HuH-7.5 (cell line): ENCODE measurements at regions not wholly inside any gene's neighbourhood (a gene's known extent, or its start where the extent isn't known, plus 50 kb on each side); places are given as distances from the start of the nearest gene placed in this dataset.

ENCODE experiments used
- DNase-seq: peaks from one replicate; pipeline ENCODE4 v3.0.0; 2011; ENCODE audit warnings: low spot score

DNA sequence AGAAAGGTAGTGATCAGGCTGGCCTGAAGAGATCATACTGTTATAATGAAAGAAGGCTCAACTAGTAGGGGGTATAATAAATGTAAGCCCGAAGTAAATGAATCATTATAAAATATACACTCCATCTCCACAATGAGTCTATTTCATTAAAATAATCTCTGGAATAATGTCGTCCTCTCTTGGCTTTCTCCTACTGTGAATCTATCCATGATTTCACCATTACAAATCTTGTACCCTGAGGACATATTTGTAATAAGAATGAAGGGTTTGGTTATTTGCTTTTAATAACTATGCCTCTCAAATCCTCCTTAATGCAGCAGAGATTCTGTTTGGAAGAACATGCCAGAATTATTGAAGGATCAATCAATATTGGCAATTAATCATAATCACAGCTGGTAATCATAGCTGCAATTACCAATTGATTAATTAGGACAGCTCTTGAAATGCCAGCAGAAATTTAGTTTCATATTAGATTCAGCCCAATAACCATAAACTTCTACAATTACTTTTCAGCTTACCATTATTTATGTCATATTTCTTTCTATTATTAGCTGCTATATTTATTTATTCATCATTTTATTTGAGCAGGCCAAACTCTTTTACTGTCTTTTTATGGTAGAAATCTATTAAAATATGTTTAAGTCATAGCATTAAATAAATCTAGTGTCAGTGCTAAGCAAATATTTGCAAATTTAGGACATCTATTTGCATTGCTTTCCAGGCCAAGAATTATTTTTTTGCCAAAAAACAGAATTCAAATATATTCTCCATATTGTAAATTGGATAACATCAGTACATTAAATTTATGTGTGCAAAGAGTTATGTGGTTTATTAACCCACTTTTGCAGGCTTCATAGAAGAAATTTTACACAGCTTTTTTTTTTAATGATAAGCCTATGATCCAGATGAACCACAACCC is 588.4 kb upstream of the LRRC4C start:
- no peak for DNase-seq

DNA sequence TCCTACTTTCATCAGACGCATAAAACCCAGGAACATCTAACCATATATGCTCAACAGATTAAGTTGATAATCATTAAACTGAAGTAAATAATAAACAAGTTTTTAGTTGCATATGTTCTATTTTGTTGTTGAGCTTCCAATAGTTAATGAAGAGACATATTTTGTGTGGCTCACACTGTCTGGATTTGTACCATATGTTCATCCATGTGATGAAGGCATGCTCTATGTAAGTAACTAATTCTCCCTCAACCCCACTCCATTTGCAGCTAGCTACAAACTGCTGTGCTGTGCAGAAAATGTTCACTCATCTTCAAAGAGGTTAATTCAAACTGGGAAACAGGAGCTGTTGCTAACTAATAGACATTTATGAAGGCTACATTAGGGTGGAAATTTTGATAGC is 589.7 kb upstream of the LRRC4C start:
- DNase-seq, result no peak

DNA sequence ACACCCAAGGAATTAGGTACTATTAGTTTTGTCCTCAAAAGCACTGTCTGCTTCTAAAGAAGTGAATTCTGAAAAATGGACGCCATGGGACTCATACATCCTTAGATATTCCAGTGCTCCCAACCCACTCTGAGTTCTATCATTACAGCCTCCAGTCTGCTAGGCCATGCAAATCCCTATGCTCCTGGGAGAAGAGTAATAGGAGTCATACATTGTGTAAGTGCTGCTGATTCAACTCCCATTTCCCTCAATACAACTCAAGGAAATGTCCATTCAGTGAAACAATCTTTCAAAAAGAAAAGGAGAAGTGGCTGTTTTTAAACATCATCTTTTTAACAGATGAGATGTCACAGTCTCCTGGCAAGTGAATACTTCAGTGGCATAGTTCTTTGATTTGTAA is 590.2 kb upstream of the LRRC4C start:
- no peak for DNase-seq

DNA sequence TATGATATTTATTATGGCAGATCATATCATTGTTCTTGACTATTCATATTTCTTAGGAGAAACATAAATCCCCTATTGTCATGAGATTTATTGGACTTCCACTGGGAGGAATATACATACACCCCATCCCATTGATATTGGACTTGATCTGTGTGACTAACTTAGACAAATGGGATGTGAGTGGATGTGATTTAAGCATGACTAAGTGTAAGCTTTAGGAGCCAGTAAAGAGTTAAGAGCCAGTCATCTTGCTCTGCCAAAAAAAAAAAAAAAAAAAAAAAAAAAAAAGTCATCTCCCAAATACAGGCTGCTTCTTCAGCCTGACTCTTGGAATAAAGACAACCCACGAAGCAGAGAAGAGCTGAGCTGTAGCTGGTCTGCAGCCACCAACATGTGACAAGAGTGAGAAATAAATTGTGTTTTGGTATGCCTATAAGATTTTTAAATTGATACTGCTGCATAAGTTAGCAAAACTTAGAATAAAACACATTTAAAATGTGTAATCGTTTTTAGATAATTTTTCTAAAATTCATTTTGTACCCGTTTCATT is 595.0 kb upstream of the LRRC4C start:
- no peak for DNase-seq

DNA sequence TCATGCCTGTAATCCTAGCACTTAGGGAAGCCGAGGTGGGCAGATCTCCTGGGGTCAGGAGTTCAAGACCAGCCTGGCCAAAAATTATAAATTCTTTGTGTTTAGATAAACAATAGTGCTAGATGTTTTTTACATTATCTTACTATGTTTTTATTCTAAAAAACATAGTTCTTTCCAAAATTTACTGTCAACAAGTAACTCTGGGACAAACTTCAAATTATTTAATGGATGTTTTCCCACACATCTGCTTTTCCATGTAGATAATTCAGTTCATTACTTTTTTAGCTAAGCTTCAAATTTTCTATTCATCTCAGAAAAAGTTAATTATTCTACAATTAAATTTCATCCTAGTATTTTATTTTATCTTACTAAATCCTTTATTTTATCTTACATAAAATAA is 596.2 kb upstream of the LRRC4C start:
- DNase-seq, result no peak

DNA sequence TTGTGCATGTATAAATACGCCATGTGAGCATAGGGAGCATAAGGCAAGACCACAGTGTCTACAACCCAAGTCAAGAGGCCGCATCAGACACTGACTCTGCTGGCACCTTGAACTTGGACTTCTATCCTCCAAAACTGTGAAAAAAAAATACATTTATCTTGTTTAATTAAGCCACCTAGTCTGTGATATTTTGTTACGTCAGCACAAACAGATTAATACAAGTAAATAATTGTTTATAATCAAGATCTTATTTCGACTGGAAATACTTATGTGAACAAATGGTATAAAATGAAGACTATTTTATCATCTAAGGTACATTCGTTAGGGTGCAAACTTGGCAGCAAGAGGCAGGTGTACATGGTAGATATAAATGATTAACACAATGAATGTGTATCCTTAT is 599.3 kb upstream of the LRRC4C start:
- no peak for DNase-seq

DNA sequence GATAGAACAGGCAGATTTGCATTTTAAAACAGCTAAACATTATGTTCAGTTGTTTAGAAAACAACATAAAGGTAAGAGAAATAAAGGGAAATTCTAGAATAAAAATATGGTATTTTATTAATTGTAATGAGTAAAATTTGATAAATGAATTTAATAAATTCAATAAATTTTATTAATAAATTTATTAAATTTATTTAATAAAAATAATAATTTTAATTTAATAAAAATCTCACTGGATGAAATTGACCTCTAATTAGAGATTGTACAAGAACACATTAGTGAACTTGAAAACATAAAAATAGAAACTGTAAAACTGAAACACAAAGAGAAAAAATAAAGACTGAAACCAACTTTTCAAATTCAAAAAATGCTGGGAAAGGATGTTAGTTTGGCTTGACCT is 605.7 kb upstream of the LRRC4C start:
- DNase-seq, result no peak

DNA sequence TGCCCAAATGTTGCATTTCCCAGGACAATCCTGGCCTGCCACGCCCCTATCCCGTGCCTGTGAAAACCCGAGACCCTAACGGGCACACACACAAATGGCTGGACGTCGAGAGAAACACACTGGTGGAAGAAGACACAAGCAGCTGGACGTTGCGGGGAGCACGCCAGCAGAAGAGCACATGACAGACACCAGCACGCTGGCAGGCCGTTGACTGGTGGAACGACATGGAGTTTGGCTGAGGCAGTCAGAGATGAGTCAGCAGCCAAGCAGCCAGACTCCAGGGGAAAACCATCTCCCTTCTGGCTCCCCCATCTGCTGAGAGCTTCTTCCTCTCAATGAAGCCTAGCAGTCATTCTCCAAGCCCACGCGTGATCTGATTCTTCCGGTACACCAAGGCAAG is 606.7 kb upstream of the LRRC4C start:
- DNase-seq, result no peak

DNA sequence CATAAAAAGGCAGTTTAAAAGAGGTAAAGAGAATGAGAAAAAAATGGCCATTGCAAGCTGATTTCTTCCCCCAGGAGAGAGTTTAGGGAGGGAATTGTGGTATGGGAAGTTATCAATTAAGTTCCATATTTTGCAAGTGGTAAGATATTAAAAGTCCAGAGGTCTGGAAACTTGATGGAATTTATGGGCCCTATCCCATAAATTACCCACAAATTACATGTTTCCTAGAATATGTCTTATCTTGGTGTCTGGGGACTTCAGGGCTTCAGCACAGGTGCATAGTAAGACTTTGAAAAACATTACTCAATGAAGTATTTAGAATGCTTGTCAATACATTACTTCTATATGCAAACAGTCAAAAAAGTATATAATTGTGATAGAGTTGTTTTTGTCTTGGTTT is 614.9 kb upstream of the LRRC4C start:
- no peak for DNase-seq

DNA sequence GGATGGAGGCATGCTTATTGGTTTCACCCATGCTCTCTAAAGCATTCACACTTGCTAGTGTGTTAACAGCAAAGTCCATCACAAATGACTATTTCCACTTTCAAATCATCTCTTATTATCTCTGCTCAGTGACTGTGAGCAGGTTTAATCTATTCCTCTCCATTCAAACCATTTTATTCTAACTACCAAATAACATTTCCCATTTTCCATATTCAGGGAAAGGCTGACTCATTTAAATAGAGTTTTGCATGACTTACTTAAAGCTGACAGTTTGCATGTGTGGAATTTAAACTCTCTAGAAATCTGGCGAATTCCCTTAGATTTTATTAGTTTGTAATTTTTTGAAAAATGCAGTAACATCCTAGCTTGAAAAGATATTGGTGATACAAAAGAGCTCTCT is 615.7 kb upstream of the LRRC4C start:
- DNase-seq, result no peak

DNA sequence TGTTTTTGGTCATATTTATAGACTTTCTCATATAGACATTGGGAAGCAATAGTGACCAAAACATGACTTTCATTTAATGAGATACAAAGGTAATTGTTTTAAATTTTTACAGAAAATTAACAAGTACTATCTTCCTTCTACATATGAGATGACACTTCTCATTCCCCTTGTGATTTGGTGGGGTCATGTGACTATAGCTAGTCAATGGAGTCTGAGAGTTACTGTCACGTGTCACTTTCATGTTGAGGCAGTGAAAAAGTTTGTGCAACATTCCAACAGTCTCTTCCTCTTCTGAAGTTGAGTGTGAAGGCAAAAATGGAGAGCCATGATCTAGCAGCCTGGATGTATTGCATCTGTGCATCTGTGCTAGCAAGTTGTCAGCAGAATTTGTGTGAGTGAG is 618.3 kb upstream of the LRRC4C start:
- no peak for DNase-seq

DNA sequence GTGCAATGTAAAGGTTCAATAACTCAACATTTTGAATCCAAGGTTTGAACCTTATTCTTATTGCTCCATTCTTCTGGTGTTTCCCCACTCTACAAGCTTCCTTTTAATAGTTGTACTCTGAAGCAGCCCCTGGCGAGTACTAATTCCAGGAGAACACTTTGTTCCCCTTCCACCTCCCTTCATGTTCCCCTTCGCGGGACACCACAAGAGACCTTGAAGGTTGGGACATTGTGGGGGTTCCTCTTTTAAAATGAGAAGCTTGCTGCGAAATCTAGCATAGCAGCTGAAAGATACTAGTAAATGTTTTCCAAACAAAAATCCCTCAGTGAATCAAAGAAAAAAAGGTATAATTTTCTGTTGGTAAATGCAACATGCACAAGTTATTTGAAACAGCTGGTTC is 626.3 kb upstream of the LRRC4C start:
- DNase-seq, result no peak

DNA sequence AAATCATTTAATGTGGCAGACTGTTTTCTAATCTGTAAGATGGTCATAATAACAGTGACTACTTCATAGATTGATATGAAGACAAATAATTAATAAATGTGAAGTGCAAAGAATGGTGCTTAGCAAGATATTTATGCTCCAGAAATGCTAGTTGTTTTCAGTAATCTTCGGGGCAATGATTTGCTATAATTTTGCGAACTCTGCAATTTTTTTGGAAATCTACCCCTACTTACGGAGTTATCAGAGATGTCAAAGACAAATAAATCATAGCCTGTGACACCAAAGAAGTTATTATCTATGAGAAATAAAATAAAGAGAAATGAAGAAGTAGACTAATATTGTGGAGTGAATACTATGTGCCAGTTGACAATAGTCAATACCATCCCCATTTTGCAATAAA is 634.1 kb upstream of the LRRC4C start:
- DNase-seq, result no peak

DNA sequence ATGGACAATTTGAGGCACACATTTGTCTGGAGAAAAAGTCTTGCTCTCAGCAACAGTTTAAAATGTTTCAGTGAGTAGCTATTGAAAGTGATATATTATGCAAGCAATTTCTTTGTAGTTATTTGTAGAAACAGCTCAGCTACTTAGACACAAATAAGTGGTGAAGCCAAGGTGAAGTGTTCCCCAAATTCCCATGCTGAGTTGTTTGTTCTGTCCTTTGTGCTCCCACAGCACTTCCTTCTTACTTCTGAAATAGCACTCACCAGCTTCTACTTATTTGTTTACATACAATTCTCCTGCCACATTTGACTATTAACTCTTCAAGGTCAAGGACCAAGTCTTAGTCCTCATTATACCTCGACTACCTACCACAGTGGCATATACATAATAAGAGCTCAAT is 638.6 kb upstream of the LRRC4C start:
- no peak for DNase-seq

DNA sequence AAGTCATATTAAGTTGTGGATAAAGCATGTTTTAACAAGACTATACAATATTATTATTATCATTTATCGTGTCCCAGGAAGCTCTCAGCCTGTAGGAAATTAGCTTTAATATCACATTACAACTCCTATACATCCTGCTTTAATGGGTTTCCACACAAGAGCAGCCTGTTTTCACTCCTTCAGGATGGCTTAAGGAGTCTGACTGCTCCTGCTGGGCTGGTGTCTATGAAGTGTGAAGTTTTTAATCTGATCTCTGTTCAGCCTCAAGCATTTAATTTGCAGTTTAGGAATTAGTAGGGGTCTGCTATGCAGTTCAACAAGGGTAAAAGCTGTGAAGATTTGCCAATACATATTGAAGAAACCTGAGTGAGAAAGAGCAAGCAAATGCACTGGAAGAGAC is 653.4 kb upstream of the LRRC4C start:
- DNase-seq, result no peak

DNA sequence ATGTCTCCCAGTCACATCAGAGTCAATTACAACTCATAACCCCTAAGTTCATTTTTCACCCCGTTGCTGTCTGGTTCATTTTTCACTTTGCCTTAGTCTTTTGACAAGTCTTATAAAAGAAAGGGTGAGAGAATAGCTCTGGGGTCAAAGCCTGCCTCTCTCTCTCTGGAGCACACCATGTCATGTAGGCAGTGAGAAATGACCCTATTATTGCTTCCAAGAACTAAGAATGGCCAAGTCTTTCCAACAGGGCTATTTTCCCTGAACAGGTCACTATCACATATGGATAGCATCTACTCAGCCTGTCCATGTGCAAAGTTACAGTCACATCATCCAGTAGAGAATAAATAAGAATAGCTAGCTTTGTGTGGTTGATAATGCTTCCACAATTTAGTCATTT is 655.5 kb upstream of the LRRC4C start:
- DNase-seq, result no peak

DNA sequence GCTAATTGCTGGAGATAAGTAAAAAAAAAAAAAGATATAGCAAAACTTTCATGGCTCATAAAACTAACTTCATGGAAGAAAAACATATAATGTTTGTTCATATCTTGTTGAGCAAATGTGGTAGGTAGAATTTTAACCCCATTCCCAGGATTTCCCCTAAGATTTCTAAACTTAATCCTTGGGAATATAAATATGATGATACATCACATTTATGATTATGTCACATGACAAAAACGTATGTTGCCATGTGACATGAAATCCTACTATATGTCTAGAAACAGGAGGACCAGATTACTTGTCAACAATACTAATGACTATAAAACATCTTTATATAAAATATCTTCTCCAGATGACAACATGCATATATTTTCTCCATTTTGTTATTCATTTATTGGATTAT is 679.0 kb upstream of the LRRC4C start:
- no peak for DNase-seq

DNA sequence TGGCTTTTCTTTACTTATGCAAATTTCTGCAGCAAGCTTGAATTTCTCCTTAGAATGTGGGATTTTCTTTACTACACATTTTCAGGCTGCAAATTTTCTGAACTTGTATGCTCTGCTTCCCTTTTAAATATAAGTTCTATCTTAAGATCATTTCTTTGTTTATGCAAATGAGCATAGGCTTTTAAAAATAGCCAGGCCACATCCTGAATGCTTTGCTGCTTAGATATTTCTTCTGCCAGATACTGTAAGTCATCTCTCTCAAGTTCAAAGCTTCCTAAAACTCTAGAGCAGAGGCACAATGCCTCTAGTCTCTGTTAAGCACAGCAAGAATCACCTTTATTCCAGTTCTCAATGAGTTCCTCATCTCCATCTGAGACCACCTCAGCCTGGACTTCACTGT is 685.9 kb upstream of the LRRC4C start:
- DNase-seq, result no peak

DNA sequence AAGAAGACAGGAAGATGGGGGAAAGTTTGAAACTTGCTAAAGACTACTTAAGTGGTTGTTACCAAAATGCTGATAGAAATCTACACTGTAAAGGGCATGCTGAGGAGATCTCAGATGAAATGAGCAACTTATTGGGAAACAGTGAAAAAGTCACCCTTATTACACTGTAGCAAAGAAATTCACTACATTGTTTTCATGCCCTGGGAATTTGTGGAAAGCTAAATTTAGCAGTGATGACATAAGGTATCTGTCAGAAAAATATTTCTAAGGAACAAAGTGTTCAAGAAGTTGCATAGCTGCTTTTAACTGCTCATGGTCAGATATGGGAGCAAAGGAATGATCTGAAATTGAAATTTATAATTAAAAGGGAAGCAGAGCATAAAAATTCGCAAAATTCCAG is 702.4 kb upstream of the LRRC4C start:
- DNase-seq, result no peak

DNA sequence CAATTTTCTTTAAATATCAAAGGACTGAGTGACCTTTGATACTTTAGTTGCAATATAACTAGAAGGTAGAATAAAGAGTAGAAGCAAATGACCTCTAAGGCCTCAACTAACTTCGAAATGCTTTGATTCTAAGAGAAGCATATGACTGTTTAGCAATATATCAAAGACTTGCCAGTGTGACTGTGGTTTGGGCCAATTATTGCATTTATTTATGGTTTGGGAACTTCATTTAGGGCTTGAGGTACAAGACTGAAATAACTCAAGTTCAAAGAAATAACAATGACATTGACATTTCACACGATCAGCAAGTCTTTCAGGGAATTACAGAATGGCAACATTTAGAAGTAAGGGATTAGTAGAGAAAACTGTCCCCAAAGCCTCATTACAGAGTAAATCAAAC is 709.7 kb upstream of the LRRC4C start:
- DNase-seq, result no peak

DNA sequence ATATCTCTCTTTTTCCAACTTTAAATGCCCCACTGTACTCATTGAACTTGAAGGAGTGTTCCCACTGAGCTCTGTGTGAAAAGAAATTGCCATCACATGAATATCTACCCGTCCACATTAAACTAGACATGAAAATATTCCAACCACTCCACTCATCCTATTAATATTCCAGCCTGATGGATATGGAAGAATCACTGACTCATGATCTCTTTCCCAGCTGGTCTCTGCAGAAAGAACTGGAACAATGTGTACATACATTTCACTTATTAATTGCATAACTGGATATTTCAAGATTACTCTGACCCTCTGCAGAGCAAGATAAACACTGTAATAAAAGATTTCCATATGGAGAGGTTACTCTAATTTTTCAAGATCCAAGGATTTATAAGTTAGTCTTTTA is 711.1 kb upstream of the LRRC4C start:
- no peak for DNase-seq

DNA sequence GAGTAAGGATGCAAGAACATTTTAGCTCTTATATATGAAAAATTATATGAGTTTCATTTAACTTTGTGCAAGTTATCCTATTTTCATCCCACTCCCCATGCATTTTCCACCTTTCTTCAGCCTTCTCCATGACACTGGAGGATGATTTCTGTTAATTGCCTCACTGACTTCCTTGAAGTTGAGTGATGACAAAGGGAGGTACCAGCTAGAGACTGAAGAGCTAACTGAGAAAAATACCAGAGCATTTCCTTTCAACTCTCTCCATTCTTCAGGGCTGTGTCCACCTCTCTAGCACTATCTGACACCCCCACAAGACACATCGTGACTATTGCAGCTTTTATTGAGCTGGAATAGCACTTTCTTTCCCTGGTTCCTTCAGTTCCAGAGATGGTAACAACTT is 711.6 kb upstream of the LRRC4C start:
- DNase-seq, result no peak

DNA sequence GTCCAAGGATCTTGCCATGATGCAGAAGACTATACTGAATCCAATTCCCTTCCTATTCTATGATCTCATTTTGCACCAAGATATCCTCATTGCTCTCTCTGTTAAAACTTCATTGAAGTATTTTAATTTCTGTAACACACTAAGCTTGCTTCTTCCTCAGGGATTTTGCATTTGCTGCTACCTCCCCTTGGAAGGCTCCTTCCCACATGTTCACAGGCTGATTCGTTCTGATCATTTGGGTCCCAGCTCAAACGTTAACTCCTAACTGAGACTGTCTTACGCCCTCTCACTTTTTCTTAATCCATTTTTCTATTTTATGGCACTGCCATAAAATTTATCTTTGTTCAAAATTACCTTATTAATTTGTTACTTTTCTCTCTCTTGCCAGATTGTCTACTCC is 713.0 kb upstream of the LRRC4C start:
- no peak for DNase-seq

DNA sequence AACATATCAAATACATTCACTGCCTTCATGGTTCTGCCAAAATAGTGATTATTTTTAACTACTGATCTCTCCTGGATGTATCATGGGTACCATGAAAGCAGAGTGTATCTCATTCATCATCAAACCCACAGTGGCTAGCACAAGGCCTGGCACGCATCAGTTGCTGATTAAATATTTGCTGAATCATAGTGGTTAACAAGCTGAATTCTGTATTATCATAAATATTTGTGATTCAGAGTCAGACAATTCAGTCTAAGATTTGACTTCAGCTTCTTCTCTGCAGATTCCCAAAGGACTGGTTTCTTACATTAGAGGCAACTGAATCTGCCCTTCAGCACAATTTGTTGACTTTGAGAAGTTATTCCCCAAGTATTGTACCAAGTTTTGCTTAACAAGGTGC is 715.8 kb upstream of the LRRC4C start:
- no peak for DNase-seq
